OCI-LY7 (cell line): ENCODE measurements at regions not wholly inside any gene's neighbourhood (a gene's known extent, or its start where the extent isn't known, plus 50 kb on each side); places are given as distances from the start of the nearest gene placed in this dataset.

Experiments used
- BruUV-seq: library from RNA; stranded (reverse); fragments of 400-500 nt; replicated peaks from 2 replicates; lab custom pipeline; 2021; lab: Mats Ljungman, UMichigan
- CTCF ChIA-PET: fragments of 300-600 bp; sonication (Branson Sonifier 250); formaldehyde crosslinking; loops from one replicate; lab custom pipeline; 2022; ENCODE audit warnings: antibody characterized with exemption; ENCODE audit not compliant: unreplicated experiment; lab: Charles Lee
- POLR2A ChIA-PET: fragments of 300-600 bp; sonication (Branson Sonifier 250); formaldehyde crosslinking; loops from one replicate; lab custom pipeline; 2022; ENCODE audit warnings: antibody characterized with exemption; lab: Charles Lee
- DNase-seq: peaks from one replicate; pipeline ENCODE4 v3.0.0-alpha.2; 2015; ENCODE audit warnings: low spot score
- H2AFZ ChIP-seq: fragments of 200-600 bp; sonication (generic), shearing (Covaris generic); 2 replicates; pipeline ENCODE4 v1.6.1; 2014; ENCODE audit warnings: mild to moderate bottlenecking, antibody characterized with exemption, low read length, moderate library complexity
- H3K27ac ChIP-seq: fragments of 200-600 bp; sonication (generic); 2 replicates; pipeline ENCODE4 v1.5.1; 2014; ENCODE audit warnings: mixed run types, low read depth, mild to moderate bottlenecking, moderate library complexity, low read length, inconsistent platforms; ENCODE audit not compliant: poor library complexity, severe bottlenecking
- H3K36me3 ChIP-seq: fragments of 200-600 bp; sonication (generic); 2 replicates; pipeline ENCODE4 v1.6.1; 2014; ENCODE audit warnings: mild to moderate bottlenecking, antibody characterized with exemption, low read length, moderate library complexity, mixed read lengths; ENCODE audit not compliant: insufficient read depth
- H3K4me1 ChIP-seq: fragments of 200-600 bp; sonication (generic); 2 replicates; pipeline ENCODE4 v1.5.1; 2014; ENCODE audit warnings: mild to moderate bottlenecking, low read length; ENCODE audit not compliant: insufficient read depth, poor library complexity, severe bottlenecking
- H3K4me2 ChIP-seq: fragments of 200-600 bp; sonication (generic); 2 replicates; pipeline ENCODE4 v1.6.1; 2014; ENCODE audit warnings: mild to moderate bottlenecking, low read length
- H3K4me3 ChIP-seq: fragments of 200-600 bp; sonication (generic); 2 replicates; pipeline ENCODE4 v1.5.1; 2014; ENCODE audit warnings: mild to moderate bottlenecking, low read depth, low read length; ENCODE audit not compliant: poor library complexity, severe bottlenecking
- H3K79me2 ChIP-seq: fragments of 200-600 bp; sonication (generic); 2 replicates; pipeline ENCODE4 v1.6.1; 2016; ENCODE audit warnings: low read depth, mild to moderate bottlenecking, low read length, moderate library complexity, mixed read lengths; ENCODE audit not compliant: insufficient read depth
- H3K9me2 ChIP-seq: fragments of 200-600 bp; sonication (generic); 2 replicates; pipeline ENCODE4 v1.6.1; 2016; ENCODE audit warnings: mild to moderate bottlenecking, low read length, mixed read lengths; ENCODE audit not compliant: insufficient read depth
- H3K9me3 ChIP-seq: fragments of 200-600 bp; sonication (generic); 2 replicates; pipeline ENCODE4 v1.6.1; 2014; ENCODE audit warnings: mild to moderate bottlenecking, mixed run types, low read length, mixed read lengths
- H4K20me1 ChIP-seq: fragments of 200-600 bp; sonication (generic); 2 replicates; pipeline ENCODE4 v1.6.1; 2014; ENCODE audit warnings: mild to moderate bottlenecking, antibody characterized with exemption, low read length, moderate library complexity, mixed read lengths; ENCODE audit not compliant: insufficient read depth
- EZH2phosphoT487 ChIP-seq: fragments of 200-600 bp; sonication (generic); IDR thresholded peaks from 2 replicates; pipeline ENCODE4 v1.6.1; 2018; ENCODE audit warnings: low read depth, borderline replicate concordance, mild to moderate bottlenecking, mixed run types, antibody characterized with exemption, low read length, moderate library complexity, mixed read lengths
- intact Hi-C: fragments of 100-400 bp; cut with micrococcal nuclease; formaldehyde crosslinking; loops from one replicate; pipeline ENCODE4 v1.10.0; 2022; ENCODE audit not compliant: unreplicated experiment
- TF ChIP-seq, protein P1 (sequence below): fragments of 200-600 bp; sonication (generic); conservative IDR thresholded peaks from 2 replicates; pipeline ENCODE4 v1.5.1; 2014; ENCODE audit warnings: mild to moderate bottlenecking, antibody characterized with exemption, low read length, moderate library complexity, mixed read lengths

- H3K36me3 ChIP-seq, result no peaks in the 10 kb centered on the region
- H3K27ac ChIP-seq, result no peak overlapping the region
- intact Hi-C loops, result no loop called here
- H3K4me3 ChIP-seq, result no peak overlapping the region
- H3K4me2 ChIP-seq, result no peak overlapping the region
- no peak overlapping the region for H2AFZ ChIP-seq
- CTCF ChIA-PET, result no interaction called here
- H3K79me2 ChIP-seq, result no peaks in the 10 kb centered on the region
- no peak for DNase-seq
- H3K4me1 ChIP-seq, result no peaks in the 10 kb centered on the region
- no peaks in the 10 kb centered on the region for H3K9me2 ChIP-seq
- TF ChIP-seq EZH2phosphoT487, result no peak
- TF ChIP-seq, protein P1, sequence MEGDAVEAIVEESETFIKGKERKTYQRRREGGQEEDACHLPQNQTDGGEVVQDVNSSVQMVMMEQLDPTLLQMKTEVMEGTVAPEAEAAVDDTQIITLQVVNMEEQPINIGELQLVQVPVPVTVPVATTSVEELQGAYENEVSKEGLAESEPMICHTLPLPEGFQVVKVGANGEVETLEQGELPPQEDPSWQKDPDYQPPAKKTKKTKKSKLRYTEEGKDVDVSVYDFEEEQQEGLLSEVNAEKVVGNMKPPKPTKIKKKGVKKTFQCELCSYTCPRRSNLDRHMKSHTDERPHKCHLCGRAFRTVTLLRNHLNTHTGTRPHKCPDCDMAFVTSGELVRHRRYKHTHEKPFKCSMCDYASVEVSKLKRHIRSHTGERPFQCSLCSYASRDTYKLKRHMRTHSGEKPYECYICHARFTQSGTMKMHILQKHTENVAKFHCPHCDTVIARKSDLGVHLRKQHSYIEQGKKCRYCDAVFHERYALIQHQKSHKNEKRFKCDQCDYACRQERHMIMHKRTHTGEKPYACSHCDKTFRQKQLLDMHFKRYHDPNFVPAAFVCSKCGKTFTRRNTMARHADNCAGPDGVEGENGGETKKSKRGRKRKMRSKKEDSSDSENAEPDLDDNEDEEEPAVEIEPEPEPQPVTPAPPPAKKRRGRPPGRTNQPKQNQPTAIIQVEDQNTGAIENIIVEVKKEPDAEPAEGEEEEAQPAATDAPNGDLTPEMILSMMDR, result no peak
- no TSS peak for BruUV-seq
- H3K9me3 ChIP-seq, result no peaks in the 10 kb centered on the region
- no peaks in the 10 kb centered on the region for H4K20me1 ChIP-seq
- POLR2A ChIA-PET, result no interaction called here
These were observed 556.1 kb upstream of the TENM3 start for GRCh38 chr4:181687116-181687515.

DNA sequence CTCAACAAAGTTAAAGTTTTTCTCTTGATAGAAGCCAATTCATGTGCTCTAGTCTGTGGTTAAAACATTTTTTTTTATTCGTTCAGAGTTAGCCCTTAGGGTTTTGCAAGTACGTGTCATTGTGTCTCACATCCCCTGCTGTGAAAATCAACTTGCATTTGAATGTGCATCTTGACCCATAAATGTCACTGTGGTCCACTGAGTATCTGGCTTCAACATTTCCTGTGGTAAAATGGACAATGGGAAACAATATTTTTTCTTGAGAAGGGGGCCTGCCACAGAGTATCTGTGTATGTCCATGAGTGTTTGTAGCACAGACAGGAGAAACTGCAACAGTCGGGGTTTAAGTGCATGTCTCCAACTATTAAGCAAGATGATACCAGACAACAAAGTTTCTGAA, 554.8 kb upstream of the TENM3 start:
- POLR2A ChIA-PET, result no interaction called here
- Histone ChIP-seq H3K9me3 (no peaks in the 10 kb centered on the region), H3K36me3 (no peaks in the 10 kb centered on the region), H3K4me1 (no peaks in the 10 kb centered on the region), H3K79me2 (no peaks in the 10 kb centered on the region), H3K9me2 (no peaks in the 10 kb centered on the region), H2AFZ (no peak overlapping the region), H3K4me2 (no peak overlapping the region), H3K4me3 (no peak overlapping the region), H4K20me1 (no peaks in the 10 kb centered on the region), H3K27ac (no peak overlapping the region)
- CTCF ChIA-PET, result no interaction called here
- no TSS peak for BruUV-seq
- intact Hi-C loops, result no loop called here
- no peak for DNase-seq
- no peak for TF ChIP-seq EZH2phosphoT487

GRCh38 chr4:181688872-181689271, 554.3 kb upstream of the TENM3 start:
- intact Hi-C loops, result no loop called here
- CTCF ChIA-PET, result no interaction called here

More at GRCh38 chr4:181688872-181689271, 554.3 kb upstream of the TENM3 start:
- H3K4me3 ChIP-seq, result no peak overlapping the region
- H4K20me1 ChIP-seq, result no peaks in the 10 kb centered on the region
- no peak overlapping the region for H2AFZ ChIP-seq
- H3K4me1 ChIP-seq, result no peaks in the 10 kb centered on the region
- no peak overlapping the region for H3K27ac ChIP-seq
- no peaks in the 10 kb centered on the region for H3K36me3 ChIP-seq
- TF ChIP-seq, protein P1, result no peak
- no peak for TF ChIP-seq EZH2phosphoT487
- no peaks in the 10 kb centered on the region for H3K9me3 ChIP-seq
- POLR2A ChIA-PET, result no interaction called here
- BruUV-seq, result no TSS peak
- H3K9me2 ChIP-seq, result no peaks in the 10 kb centered on the region
- no peak for DNase-seq
- H3K4me2 ChIP-seq, result no peak overlapping the region
- H3K79me2 ChIP-seq, result no peaks in the 10 kb centered on the region
